GM12878 (cell line): ENCODE measurements at regions not wholly inside any gene's neighbourhood (a gene's known extent, or its start where the extent isn't known, plus 50 kb on each side); places are given as distances from the start of the nearest gene placed in this dataset.

Source experiments
- CTCF ChIP-seq, 3 experiments: IDR thresholded peaks in 2 of 3; conservative IDR thresholded peaks in 1 of 3; 2 replicates each; pipeline ENCODE4 v1.5.1; 2011; ENCODE audit warnings: low read depth in 3 of 3, low read length in 3 of 3, mild to moderate bottlenecking in 3 of 3, control low read depth in 2 of 3, moderate library complexity in 2 of 3, inconsistent platforms in 1 of 3, mixed read lengths in 1 of 3; ENCODE audit not compliant: control insufficient read depth in 2 of 3, insufficient read depth in 1 of 3; ENCODE audit errors: extremely low read depth in 1 of 3
- RFX5 ChIP-seq: IDR thresholded peaks from 2 replicates; pipeline ENCODE4 v1.6.1; 2011; ENCODE audit warnings: low read depth, low read length, improper control_type of control experiment
- TCF3 ChIP-seq: IDR thresholded peaks from 2 replicates; pipeline ENCODE4 v1.6.1; 2012; ENCODE audit warnings: low read depth, mild to moderate bottlenecking, low read length, borderline replicate concordance; ENCODE audit not compliant: insufficient read depth
- TF ChIP-seq, protein P1 (sequence below): IDR thresholded peaks from 2 replicates; pipeline ENCODE4 v1.6.1; 2011; ENCODE audit warnings: low read depth, mild to moderate bottlenecking, low read length, moderate library complexity, borderline replicate concordance; ENCODE audit errors: extremely low read depth

DNA sequence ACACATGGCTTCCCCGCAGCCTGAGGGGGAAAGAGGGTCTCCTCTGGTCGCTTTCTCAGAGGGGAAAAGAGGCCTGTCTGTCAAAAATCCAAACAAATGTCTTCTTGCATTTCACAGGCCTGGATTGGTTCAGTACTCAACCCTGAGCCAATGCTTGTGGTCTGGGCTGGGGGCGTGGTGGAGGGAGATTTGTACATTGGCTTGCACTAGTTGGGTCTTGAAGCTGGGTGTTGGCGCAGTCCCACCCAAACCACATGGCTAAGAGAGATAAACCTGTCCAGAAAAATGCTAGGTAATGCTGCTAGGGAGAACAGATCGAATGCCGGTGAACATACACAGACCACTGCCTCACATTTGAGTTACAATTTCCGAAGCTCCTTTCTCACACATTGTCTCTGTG is 461.6 kb downstream of the MED13L start:
- TF ChIP-seq CTCF (IDR thresholded peaks at IDR 0.05 in 2 of 3, conservative IDR thresholded peaks at IDR 0.05 in 1 of 3; ENCODE audit: control insufficient read depth in 2 of 3, extremely low read depth in 1 of 3, insufficient read depth in 1 of 3, low read depth in 3 of 3, low read length in 3 of 3) (no peak), RFX5 (no peak), TCF3 (no peak)
- TF ChIP-seq, protein P1, sequence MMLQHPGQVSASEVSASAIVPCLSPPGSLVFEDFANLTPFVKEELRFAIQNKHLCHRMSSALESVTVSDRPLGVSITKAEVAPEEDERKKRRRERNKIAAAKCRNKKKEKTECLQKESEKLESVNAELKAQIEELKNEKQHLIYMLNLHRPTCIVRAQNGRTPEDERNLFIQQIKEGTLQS, result no peak
